NB4 (cell line): ENCODE measurements at regions not wholly inside any gene's neighbourhood (a gene's known extent, or its start where the extent isn't known, plus 50 kb on each side); places are given as distances from the start of the nearest gene placed in this dataset.

ENCODE experiments used
- POLR2A ChIP-seq: IDR thresholded peaks from 2 replicates; pipeline ENCODE4 v1.6.1; 2011; ENCODE audit warnings: mild to moderate bottlenecking; ENCODE audit not compliant: insufficient read length; ENCODE audit errors: extremely low read depth
- TF ChIP-seq, protein P1 (sequence below): IDR thresholded peaks from one replicate; pipeline ENCODE4 v1.5.1; 2012; ENCODE audit warnings: low read depth, low read length

GRCh38 chr1:222196288-222196687, 351.6 kb downstream of the HHIPL2 start:
- TF ChIP-seq POLR2A = no peak
- TF ChIP-seq, protein P1, sequence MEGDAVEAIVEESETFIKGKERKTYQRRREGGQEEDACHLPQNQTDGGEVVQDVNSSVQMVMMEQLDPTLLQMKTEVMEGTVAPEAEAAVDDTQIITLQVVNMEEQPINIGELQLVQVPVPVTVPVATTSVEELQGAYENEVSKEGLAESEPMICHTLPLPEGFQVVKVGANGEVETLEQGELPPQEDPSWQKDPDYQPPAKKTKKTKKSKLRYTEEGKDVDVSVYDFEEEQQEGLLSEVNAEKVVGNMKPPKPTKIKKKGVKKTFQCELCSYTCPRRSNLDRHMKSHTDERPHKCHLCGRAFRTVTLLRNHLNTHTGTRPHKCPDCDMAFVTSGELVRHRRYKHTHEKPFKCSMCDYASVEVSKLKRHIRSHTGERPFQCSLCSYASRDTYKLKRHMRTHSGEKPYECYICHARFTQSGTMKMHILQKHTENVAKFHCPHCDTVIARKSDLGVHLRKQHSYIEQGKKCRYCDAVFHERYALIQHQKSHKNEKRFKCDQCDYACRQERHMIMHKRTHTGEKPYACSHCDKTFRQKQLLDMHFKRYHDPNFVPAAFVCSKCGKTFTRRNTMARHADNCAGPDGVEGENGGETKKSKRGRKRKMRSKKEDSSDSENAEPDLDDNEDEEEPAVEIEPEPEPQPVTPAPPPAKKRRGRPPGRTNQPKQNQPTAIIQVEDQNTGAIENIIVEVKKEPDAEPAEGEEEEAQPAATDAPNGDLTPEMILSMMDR = no peak
